ENCODE measurements at regions not wholly inside any gene's neighbourhood (a gene's known extent, or its start where the extent isn't known, plus 50 kb on each side); places are given as distances from the start of the nearest gene placed in this dataset.

DNA sequence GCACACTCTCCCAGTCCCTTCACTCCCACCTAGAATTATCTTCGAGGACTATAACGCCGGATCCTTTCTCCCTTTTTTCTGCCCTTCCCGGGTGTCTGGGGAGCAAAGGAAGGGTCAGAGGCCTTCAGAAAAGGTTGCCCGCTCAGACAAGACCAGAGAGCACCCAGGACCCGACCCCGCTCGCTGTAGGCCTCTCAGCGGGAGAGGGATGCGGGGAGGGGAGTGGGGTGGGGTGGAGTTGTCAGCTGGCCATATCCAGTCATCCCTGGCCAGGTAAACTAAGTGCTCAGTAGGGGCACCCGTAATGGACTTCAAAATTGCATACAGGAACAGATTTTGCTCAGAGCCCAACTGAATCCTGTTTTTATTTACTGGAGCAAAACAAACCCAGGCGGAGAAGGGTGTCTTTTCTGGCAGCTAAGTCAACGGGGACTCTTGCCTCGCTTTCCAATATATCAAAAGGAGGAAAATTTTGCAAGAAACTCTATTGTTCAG lies 65.0 kb downstream of the NOL4 start:
- DNase-seq = peak; percentile 88

GRCh38 chr18:34158881-34159690 lies 65.6 kb downstream of the NOL4 start:
- DNase-seq = peak; percentile 100

DNA sequence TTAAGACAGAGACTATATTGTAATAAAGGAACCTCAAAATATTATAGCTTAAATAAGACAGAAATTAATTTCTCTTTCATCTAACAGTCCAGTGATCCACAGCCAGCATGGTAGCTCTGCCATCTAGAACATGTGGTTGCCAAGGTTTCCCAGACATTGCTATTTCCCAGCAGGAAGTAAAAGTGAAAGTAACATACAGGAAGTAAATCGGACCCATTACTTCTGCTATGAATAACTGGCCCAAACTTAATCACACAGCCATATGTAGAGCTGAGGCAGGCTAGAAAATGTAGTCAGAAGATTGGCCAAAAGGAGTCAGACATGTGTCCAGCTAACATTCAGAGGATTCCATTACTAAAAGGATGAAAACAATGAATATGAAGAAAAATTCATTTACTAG lies 71.0 kb downstream of the NOL4 start:
- DNase-seq = peak; percentile 13

GRCh38 chr18:34131006-34131405 lies 93.7 kb downstream of the NOL4 start:
- DNase-seq = peak; percentile 16

DNA sequence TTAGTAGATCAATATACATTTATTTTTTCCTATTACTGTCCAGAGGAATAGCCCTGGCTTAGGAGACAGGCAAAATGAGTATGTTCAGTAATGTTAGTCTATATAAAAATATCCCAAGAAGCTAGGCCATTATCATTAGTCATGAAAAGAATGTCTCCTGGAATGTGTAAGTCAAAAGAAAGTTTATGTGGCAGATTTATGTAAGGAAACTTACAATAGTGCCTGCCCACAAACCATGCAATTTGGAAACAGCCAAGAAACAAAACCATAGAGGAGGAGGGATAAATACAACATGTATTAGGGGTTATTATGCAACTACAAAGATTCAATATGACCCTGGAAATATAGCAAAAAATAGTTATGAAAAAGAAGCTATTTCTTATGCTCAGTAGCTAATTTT lies 96.3 kb downstream of the NOL4 start:
- DNase-seq = no peak

DNA sequence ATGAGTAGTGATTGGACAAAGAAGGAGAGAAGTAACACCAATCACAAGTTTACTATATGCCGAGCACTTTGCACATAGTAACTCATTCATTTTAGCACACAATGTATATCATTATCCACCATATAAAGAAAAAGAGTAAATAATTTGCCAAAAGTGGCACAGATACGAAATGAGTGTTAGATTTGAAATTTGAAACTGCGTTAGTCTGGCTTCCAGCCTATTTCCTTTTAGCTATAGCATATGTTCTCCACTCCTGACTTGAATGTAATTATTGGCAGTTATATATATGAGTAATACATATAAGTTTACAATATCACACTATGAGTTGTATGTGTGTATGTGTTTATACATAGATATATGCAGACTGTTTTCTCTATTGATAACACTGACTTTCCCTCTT lies 98.6 kb downstream of the NOL4 start:
- DNase-seq = no peak

GRCh38 chr18:34122724-34123334 lies 101.9 kb downstream of the NOL4 start:
- peak; percentile 75 for DNase-seq

GRCh38 chr18:34121200-34121721 lies 103.5 kb downstream of the NOL4 start:
- DNase-seq = peak; percentile 46

DNA sequence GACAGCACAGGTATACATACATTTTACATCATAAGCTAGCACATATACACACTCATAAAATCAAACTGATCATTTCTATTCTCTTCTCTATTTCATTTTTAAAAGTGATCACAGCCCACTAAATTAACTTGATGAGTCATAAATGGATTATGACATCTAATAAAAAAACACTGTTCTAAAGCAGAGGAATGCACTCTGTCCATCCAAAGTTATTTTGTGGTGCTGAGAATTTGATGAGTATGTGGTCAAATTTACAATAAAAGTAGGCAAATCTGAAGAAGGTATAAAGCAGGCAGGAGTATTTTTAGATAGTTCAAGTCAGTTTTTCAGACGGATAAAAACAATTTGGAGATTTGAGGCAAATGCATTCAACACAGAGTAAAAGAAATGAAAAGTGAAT lies 104.4 kb downstream of the NOL4 start:
- DNase-seq = no peak

DNA sequence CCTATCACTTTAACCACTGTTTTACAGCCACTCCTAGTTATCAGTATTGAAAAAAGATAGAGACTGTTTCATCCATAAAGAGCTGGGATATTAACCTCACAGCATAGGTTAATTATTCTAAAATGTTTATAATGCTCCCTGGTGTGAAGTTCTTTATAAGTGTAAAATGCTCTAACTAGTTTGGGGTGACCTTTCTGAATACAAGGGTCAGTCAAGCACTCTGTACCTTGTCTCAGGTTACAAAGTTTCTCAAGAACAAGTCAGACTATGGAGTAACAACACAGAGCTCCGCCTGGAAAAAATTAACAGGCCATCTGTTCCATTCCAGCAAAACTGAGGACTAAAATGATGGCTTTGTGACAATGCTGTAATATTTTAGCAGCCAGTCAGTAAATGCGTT lies 107.4 kb downstream of the NOL4 start:
- DNase-seq = peak; percentile 61

- no peak for DNase-seq
Measured at GRCh38 chr18:34115409-34116081, 109.2 kb downstream of the NOL4 start.

DNA sequence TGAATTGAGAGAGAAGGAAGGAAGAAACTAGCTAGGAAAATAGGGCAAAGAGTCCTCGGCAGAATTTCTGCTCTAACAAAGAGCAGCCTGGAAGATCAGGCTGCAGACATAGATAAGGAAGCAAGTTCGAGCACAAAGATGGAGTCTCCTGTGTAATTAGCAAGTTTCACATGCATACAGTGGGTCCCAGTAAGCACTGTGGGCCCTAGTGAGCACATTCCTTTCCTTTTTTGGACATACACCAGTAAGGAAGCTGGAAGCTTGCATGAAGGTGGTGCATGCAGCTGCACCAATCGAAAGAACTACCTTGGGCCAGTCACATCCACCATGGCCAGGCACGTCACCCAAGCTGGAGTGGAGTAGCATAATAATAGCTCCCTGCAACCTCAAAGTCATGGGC lies 109.7 kb downstream of the NOL4 start:
- no peak for DNase-seq

GRCh38 chr18:34108206-34108605 lies 116.5 kb downstream of the NOL4 start:
- no peak for DNase-seq

GRCh38 chr18:34098109-34098508 lies 126.6 kb downstream of the NOL4 start:
- no peak for DNase-seq

- DNase-seq = peak; percentile 48
Measured at GRCh38 chr18:34097312-34097711, 127.4 kb downstream of the NOL4 start.

- no peak for DNase-seq
Measured at GRCh38 chr18:34094148-34094547, 130.6 kb downstream of the NOL4 start.

- DNase-seq = no peak
Measured at GRCh38 chr18:34092796-34093195, 131.9 kb downstream of the NOL4 start.

- DNase-seq = no peak
Measured at GRCh38 chr18:34086370-34086769, 138.3 kb downstream of the NOL4 start.

GRCh38 chr18:34085140-34085739 lies 139.5 kb downstream of the NOL4 start:
- peak; percentile 16 for DNase-seq

DNA sequence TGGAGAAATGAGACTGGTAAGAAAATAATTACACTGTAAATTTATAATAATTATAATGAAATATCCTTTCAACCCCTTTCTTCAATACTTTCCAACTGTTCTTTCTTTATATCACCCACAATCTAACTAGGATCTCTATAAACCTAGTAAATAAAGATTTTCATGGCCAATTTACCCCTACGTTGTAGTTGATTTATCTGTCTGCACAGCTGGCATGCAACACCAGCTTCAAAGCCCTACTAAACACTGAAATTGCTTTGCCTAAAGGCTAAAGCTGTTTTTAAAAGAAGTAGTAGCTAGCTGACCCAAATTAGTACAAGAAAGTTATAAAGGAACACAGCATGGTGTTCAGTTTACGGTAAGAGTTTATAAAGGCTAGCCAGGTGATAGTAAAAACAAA lies 140.1 kb downstream of the NOL4 start:
- DNase-seq = no peak

GRCh38 chr18:34083910-34084535 lies 140.7 kb downstream of the NOL4 start:
- no peak for DNase-seq

GRCh38 chr18:34077599-34077998 lies 147.1 kb downstream of the NOL4 start:
- no peak for DNase-seq

All from NCI-H1105 treated with DMSO at 0.1 percent for 48 hours (cell line).